Esophagus muscularis mucosa (tissue), 4 donors: ENCODE measurements at regions not wholly inside any gene's neighbourhood (a gene's known extent, or its start where the extent isn't known, plus 50 kb on each side); places are given as distances from the start of the nearest gene placed in this dataset.

Experiments
- DNase-seq: peaks from one replicate; pipeline ENCODE4 v3.0.0-alpha.2; 2017; ENCODE audit errors: extremely low spot score
- H3K27ac ChIP-seq, 4 donors: fragments of 200-600 bp; sonication (generic); replicated peaks in 1 of 4; 1 replicate in 3 of 4; 2 replicates in 1 of 4; pipeline ENCODE4 v1.5.1; 2016 to 2019; ENCODE audit warnings: mild to moderate bottlenecking in 1 of 4
- H3K27me3 ChIP-seq, 4 donors: fragments of 200-600 bp; sonication (generic); one replicate each; pipeline versions ENCODE4 v1.5.1 to v1.6.0; 2016 to 2019
- H3K36me3 ChIP-seq, 4 donors: fragments of 200-600 bp; sonication (generic); one replicate each; pipeline ENCODE4 v1.5.1; 2016 to 2019
- H3K4me1 ChIP-seq, 4 donors: fragments of 200-600 bp; sonication (generic); one replicate each; pipeline ENCODE4 v1.5.1; 2016 to 2019
- H3K4me3 ChIP-seq, 4 donors: fragments of 200-600 bp; sonication (generic); 1 replicate in 2 of 4; 2 replicates in 2 of 4; pipeline ENCODE4 v1.5.1; 2016 to 2019; ENCODE audit warnings: mild to moderate bottlenecking in 4 of 4, moderate library complexity in 1 of 4
- H3K9me3 ChIP-seq, 4 donors: fragments of 200-600 bp; sonication (generic); 1 replicate in 3 of 4; 2 replicates in 1 of 4; pipeline ENCODE4 v1.5.1; 2016 to 2019
- CTCF ChIP-seq, 3 experiments: fragments of 200-600 bp in 2 of 3; fragments of 450-650 bp in 1 of 3; sonication (generic) in 2 of 3; IDR thresholded peaks; one replicate each; pipeline ENCODE4 v1.5.1; 2017 to 2019; ENCODE audit warnings: antibody characterized with exemption in 3 of 3, mild to moderate bottlenecking in 2 of 3, moderate library complexity in 1 of 3
- EP300 ChIP-seq: sonication (generic); formaldehyde crosslinking; IDR thresholded peaks from one replicate; pipeline ENCODE4 v1.6.1; 2017; ENCODE audit warnings: antibody characterized with exemption
- POLR2A ChIP-seq: fragments of 450-650 bp; IDR thresholded peaks from one replicate; pipeline ENCODE4 v1.6.1; 2017; ENCODE audit warnings: antibody characterized with exemption, moderate library complexity, mild to moderate bottlenecking, low read depth
- POLR2AphosphoS5 ChIP-seq, 2 donors: sonication (generic); formaldehyde crosslinking; IDR thresholded peaks; one replicate each; pipeline ENCODE4 v1.6.1; 2017; ENCODE audit warnings: antibody characterized with exemption in 2 of 2
- WGBS: methylation state at CpG from one replicate; pipeline ENCODE4 v1.1.5; 2018; 5-methylcytosine and 5-hydroxymethylcytosine counted together
- intact Hi-C: fragments of 100-400 bp; cut with DNase I; formaldehyde crosslinking; loops from one replicate; pipeline ENCODE4 v1.15.1; 2023

- no peak for DNase-seq
- 95% methylated on average over 3 of the region's 3 CpGs for whole genome bisulfite sequencing
- intact Hi-C loops = no loop called here
- Histone ChIP-seq H3K36me3 (no peaks in the 10 kb centered on the region), H3K4me3 (no peak overlapping the region), H3K4me1 (peaks cover 0 to 13% (median 7%) of the 10 kb centered on the region in 4 donors), H3K9me3 (no peaks in the 10 kb centered on the region), H3K27me3 (no peaks in the 10 kb centered on the region), H3K27ac (no peak overlapping the region)
- no peak for TF ChIP-seq POLR2A
- TF ChIP-seq POLR2AphosphoS5 (IDR thresholded peaks at IDR 0.05) = no peak
- TF ChIP-seq EP300 = no peak
- TF ChIP-seq CTCF (IDR thresholded peaks at IDR 0.05) = no peak
Measured at GRCh38 chr3:168330983-168331382, 235.3 kb upstream of the GOLIM4 start.

GRCh38 chr3:168327856-168328255 lies 232.1 kb upstream of the GOLIM4 start:
- 50% methylated on average over 1 of the region's 1 CpG for WGBS
- intact Hi-C loops = no loop called here

GRCh38 chr3:168325684-168326083 lies 230.0 kb upstream of the GOLIM4 start:
- no peak for TF ChIP-seq CTCF (IDR thresholded peaks at IDR 0.05)
- TF ChIP-seq EP300 = no peak
- TF ChIP-seq POLR2A = no peak
- no peak for TF ChIP-seq POLR2AphosphoS5 (IDR thresholded peaks at IDR 0.05)
- intact Hi-C loops = no loop called here
- Histone ChIP-seq H3K4me3 (no peak overlapping the region), H3K27ac (no peak overlapping the region), H3K4me1 (no peaks in the 10 kb centered on the region), H3K36me3 (no peaks in the 10 kb centered on the region), H3K27me3 (no peaks in the 10 kb centered on the region), H3K9me3 (no peaks in the 10 kb centered on the region)
- no peak for DNase-seq

More at GRCh38 chr3:168327856-168328255, 232.1 kb upstream of the GOLIM4 start:
- no peaks in the 10 kb centered on the region for H3K36me3 ChIP-seq
- no peaks in the 10 kb centered on the region for H3K9me3 ChIP-seq
- H3K27me3 ChIP-seq = no peaks in the 10 kb centered on the region
- H3K27ac ChIP-seq = no peak overlapping the region
- DNase-seq = no peak
- peaks cover 0 to 1% (median 0%) of the 10 kb centered on the region in 4 donors for H3K4me1 ChIP-seq
- no peak overlapping the region for H3K4me3 ChIP-seq
- no peak for TF ChIP-seq POLR2AphosphoS5 (IDR thresholded peaks at IDR 0.05)
- TF ChIP-seq POLR2A = no peak
- no peak for TF ChIP-seq EP300
- TF ChIP-seq CTCF (IDR thresholded peaks at IDR 0.05) = no peak

GRCh38 chr3:168322941-168323340 lies 227.2 kb upstream of the GOLIM4 start:
- no peak for DNase-seq
- Histone ChIP-seq H3K4me1 (no peaks in the 10 kb centered on the region), H3K4me3 (no peak overlapping the region), H3K27ac (no peak overlapping the region), H3K27me3 (no peaks in the 10 kb centered on the region), H3K36me3 (no peaks in the 10 kb centered on the region), H3K9me3 (no peaks in the 10 kb centered on the region)
- 43% methylated on average over 4 of the region's 4 CpGs for WGBS
- intact Hi-C loops = no loop called here
- no peak for TF ChIP-seq EP300
- TF ChIP-seq POLR2AphosphoS5 (IDR thresholded peaks at IDR 0.05) = no peak

- intact Hi-C loops = no loop called here
- DNase-seq = no peak
- Histone ChIP-seq H3K27ac (no peak overlapping the region), H3K4me1 (no peaks in the 10 kb centered on the region), H3K36me3 (no peaks in the 10 kb centered on the region), H3K4me3 (no peak overlapping the region), H3K9me3 (no peaks in the 10 kb centered on the region), H3K27me3 (no peaks in the 10 kb centered on the region)
- 64% methylated on average over 3 of the region's 3 CpGs for WGBS
- TF ChIP-seq POLR2A (no peak), POLR2AphosphoS5 (IDR thresholded peaks at IDR 0.05) (no peak), EP300 (no peak), CTCF (IDR thresholded peaks at IDR 0.05) (no peak)
Measured at GRCh38 chr3:168314166-168314565, 218.4 kb upstream of the GOLIM4 start.
